Vagina (tissue), 2 donors: ENCODE measurements at regions not wholly inside any gene's neighbourhood (a gene's known extent, or its start where the extent isn't known, plus 50 kb on each side); places are given as distances from the start of the nearest gene placed in this dataset.

Source experiments
- CTCF ChIP-seq, 3 experiments: fragments of 450-650 bp in 2 of 3; fragments of 200-600 bp in 1 of 3; sonication (generic) in 1 of 3; IDR thresholded peaks; one replicate each; pipeline ENCODE4 v1.5.1; 2017 to 2019; ENCODE audit warnings: antibody characterized with exemption in 3 of 3, mild to moderate bottlenecking in 2 of 3, moderate library complexity in 2 of 3
- POLR2A ChIP-seq, 2 donors: fragments of 450-650 bp; IDR thresholded peaks; one replicate each; pipeline ENCODE4 v1.6.1; 2017; ENCODE audit warnings: antibody characterized with exemption in 2 of 2, mild to moderate bottlenecking in 2 of 2, moderate library complexity in 2 of 2

- no peak for TF ChIP-seq CTCF (IDR thresholded peaks at IDR 0.05)
- no peak for TF ChIP-seq POLR2A (IDR thresholded peaks at IDR 0.05)
Measured at GRCh38 chr12:28024231-28024995, 51.9 kb upstream of the PTHLH start.
